Trophoblast cell (in vitro differentiated cells and primary cell): ENCODE measurements at regions not wholly inside any gene's neighbourhood (a gene's known extent, or its start where the extent isn't known, plus 50 kb on each side); places are given as distances from the start of the nearest gene placed in this dataset.

Experiments used
- DNase-seq, 2 donors: peaks; one replicate each; pipeline ENCODE4 v3.0.0-alpha.2; 2016
- H2AFZ ChIP-seq: 2 replicates; pipeline ENCODE4 v1.6.1; 2013; ENCODE audit warnings: low read length, moderate library complexity, mild to moderate bottlenecking; ENCODE audit not compliant: insufficient read depth, poor library complexity
- H2AK5ac ChIP-seq: 2 replicates; pipeline ENCODE4 v1.6.1; 2013; ENCODE audit warnings: mild to moderate bottlenecking, low read length
- H2BK120ac ChIP-seq: 2 replicates; pipeline ENCODE4 v1.6.1; 2013; ENCODE audit warnings: low read length, mild to moderate bottlenecking, moderate library complexity; ENCODE audit not compliant: insufficient read depth, poor library complexity
- H2BK12ac ChIP-seq: 2 replicates; pipeline ENCODE4 v1.6.1; 2013; ENCODE audit warnings: mild to moderate bottlenecking, low read length, moderate library complexity
- H2BK5ac ChIP-seq: 2 replicates; pipeline ENCODE4 v1.6.1; 2013; ENCODE audit warnings: low read length, low read depth, moderate library complexity, mild to moderate bottlenecking; ENCODE audit not compliant: poor library complexity
- H3K14ac ChIP-seq: 2 replicates; pipeline ENCODE4 v1.6.1; 2013; ENCODE audit warnings: mild to moderate bottlenecking, low read length
- H3K18ac ChIP-seq: 2 replicates; pipeline ENCODE4 v1.6.1; 2013; ENCODE audit warnings: mild to moderate bottlenecking, low read length
- H3K23ac ChIP-seq: 2 replicates; pipeline ENCODE4 v1.6.1; 2013; ENCODE audit warnings: low read length
- H3K27ac ChIP-seq: 2 replicates; pipeline ENCODE4 v1.5.1; 2013; ENCODE audit warnings: low read depth, mild to moderate bottlenecking, inconsistent platforms, low read length, moderate library complexity
- H3K27me3 ChIP-seq: 2 replicates; pipeline ENCODE4 v1.6.1; 2013; ENCODE audit warnings: inconsistent platforms, mild to moderate bottlenecking, low read length, moderate library complexity; ENCODE audit not compliant: insufficient read depth
- H3K36me3 ChIP-seq, 2 experiments: 1 replicate in 1 of 2; 2 replicates in 1 of 2; pipeline ENCODE4 v1.6.1; 2013; ENCODE audit warnings: low read length in 2 of 2, mild to moderate bottlenecking in 2 of 2, moderate library complexity in 1 of 2; ENCODE audit not compliant: insufficient read depth in 2 of 2, control insufficient read depth in 1 of 2
- H3K4ac ChIP-seq: 2 replicates; pipeline ENCODE4 v1.6.1; 2013; ENCODE audit warnings: low read depth, mild to moderate bottlenecking, low read length, moderate library complexity
- H3K4me1 ChIP-seq, 2 experiments: 1 replicate in 1 of 2; 2 replicates in 1 of 2; pipeline ENCODE4 v1.6.1; 2013; ENCODE audit warnings: low read length in 2 of 2, mild to moderate bottlenecking in 2 of 2, moderate library complexity in 1 of 2; ENCODE audit not compliant: insufficient read depth in 2 of 2, control insufficient read depth in 1 of 2
- H3K4me2 ChIP-seq: 2 replicates; pipeline ENCODE4 v1.6.1; 2013; ENCODE audit warnings: inconsistent platforms, mild to moderate bottlenecking, low read length, moderate library complexity
- H3K4me3 ChIP-seq: 2 replicates; pipeline ENCODE4 v1.5.1; 2013; ENCODE audit warnings: mild to moderate bottlenecking, low read depth, low read length, inconsistent platforms
- H3K79me1 ChIP-seq: one replicate; pipeline ENCODE4 v1.6.1; 2013; ENCODE audit warnings: low read length
- H3K79me2 ChIP-seq: 2 replicates; pipeline ENCODE4 v1.6.1; 2013; ENCODE audit warnings: low read length, mild to moderate bottlenecking; ENCODE audit not compliant: control insufficient read depth, insufficient read depth, poor library complexity
- H3K9ac ChIP-seq: 2 replicates; pipeline ENCODE4 v1.6.1; 2013; ENCODE audit warnings: mild to moderate bottlenecking, low read length
- H3K9me3 ChIP-seq: 2 replicates; pipeline ENCODE4 v1.6.1; 2013; ENCODE audit warnings: low read depth, mild to moderate bottlenecking, control low read depth, inconsistent platforms, low read length; ENCODE audit not compliant: insufficient read depth
- H4K12ac ChIP-seq: 2 replicates; pipeline ENCODE4 v1.6.1; 2013; ENCODE audit warnings: low read depth, mild to moderate bottlenecking, low read length, moderate library complexity
- H4K8ac ChIP-seq: 2 replicates; pipeline ENCODE4 v1.6.1; 2013; ENCODE audit warnings: low read depth, mild to moderate bottlenecking, low read length, moderate library complexity
- H4K91ac ChIP-seq: one replicate; pipeline ENCODE4 v1.6.1; 2013; ENCODE audit warnings: low read depth, mild to moderate bottlenecking, low read length, moderate library complexity
- WGBS: extraction: QIAGEN DNeasy Blood & Tissue Kit; methylation state at CpG from one replicate; pipeline ENCODE4 v1.1.7; 2013; ENCODE audit warnings: missing lambda C conversion rate; ENCODE audit not compliant: insufficient read length, insufficient coverage; ENCODE audit errors: extremely low coverage; 5-methylcytosine and 5-hydroxymethylcytosine counted together

DNA sequence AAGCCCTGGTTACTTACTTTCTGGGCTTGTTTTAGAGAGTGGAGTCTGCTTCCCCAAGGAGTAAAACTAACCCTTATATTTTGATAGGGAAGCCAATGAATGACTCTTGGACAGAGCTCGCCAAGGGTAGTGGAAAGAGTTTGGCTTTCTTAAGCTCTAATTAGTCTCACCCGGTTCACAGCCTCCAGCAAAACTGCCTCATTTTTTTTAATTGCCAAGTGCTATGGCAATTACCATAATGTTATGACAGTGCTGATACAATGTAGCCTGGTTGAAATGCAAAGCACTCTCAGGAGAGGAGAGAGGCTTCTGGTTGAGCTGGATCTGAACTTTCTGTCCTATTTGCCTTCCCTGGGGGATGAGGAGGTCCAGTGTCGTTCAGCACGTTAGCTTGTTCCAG is 376.1 kb upstream of the CHRM2 start:
- H3K4me2 ChIP-seq = no peak overlapping the region
- H2BK5ac ChIP-seq = no peak overlapping the region
- no peak overlapping the region for H2AK5ac ChIP-seq
- no peaks in the 10 kb centered on the region for H3K9me3 ChIP-seq
- H3K79me1 ChIP-seq = no peaks in the 10 kb centered on the region
- no peak overlapping the region for H3K18ac ChIP-seq
- no peaks in the 10 kb centered on the region for H3K36me3 ChIP-seq
- DNase-seq = no peak
- H4K8ac ChIP-seq = no peak overlapping the region
- H2BK12ac ChIP-seq = no peak overlapping the region
- H3K23ac ChIP-seq = no peak overlapping the region
- no peaks in the 10 kb centered on the region for H3K79me2 ChIP-seq
- H3K4me1 ChIP-seq = no peaks in the 10 kb centered on the region
- no CpG with 5 or more reads among the region's 4 CpGs for WGBS
- no peak overlapping the region for H3K27ac ChIP-seq
- H3K14ac ChIP-seq = no peak overlapping the region
- no peak overlapping the region for H3K4me3 ChIP-seq
- H2BK120ac ChIP-seq = no peak overlapping the region
- H3K4ac ChIP-seq = no peak overlapping the region
- H3K9ac ChIP-seq = no peak overlapping the region
- H4K91ac ChIP-seq = no peak overlapping the region
- no peaks in the 10 kb centered on the region for H3K27me3 ChIP-seq
- no peak overlapping the region for H4K12ac ChIP-seq
- no peak overlapping the region for H2AFZ ChIP-seq

DNA sequence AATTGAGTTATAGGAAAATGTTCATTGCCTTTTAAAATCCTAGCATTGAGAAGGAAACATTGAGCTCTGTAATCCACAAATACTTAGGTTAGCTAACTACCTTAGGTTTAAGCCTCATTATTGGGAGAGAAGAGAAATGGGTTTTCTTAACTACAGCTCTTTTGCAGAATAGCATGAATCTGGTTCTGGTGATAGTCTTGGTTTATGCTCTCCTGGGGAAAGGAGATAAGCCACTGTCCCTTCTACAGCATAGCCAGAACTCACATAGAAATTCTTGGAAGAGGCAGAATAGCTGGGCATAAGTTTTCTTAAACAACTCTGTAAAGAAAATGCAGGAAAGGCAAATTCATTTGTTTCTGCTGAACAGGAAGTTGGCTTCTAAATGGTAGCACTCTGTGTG is 378.6 kb upstream of the CHRM2 start:
- Histone ChIP-seq H4K91ac (no peak overlapping the region), H3K4ac (no peak overlapping the region)
- DNase-seq = no peak

DNA sequence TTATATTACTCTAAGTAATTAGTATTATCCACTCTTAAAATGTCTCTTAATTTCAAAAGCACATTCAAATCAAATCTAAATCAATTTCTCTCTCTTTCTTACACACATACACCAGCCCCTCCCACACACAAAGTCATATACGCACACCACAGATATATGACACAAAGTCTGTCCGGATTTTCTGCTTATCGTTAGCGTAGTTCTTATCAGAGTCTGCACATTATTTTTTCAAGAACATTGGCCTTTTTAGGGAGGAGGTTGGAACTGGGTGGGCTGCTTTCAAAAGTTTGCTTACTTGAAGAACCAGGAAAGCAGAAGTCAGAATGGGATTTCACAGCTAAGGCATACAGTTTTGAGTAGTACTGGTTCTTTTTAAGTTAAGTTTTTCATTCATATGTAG is 387.6 kb upstream of the CHRM2 start:
- Histone ChIP-seq H3K79me1 (no peaks in the 10 kb centered on the region), H2AFZ (no peak overlapping the region), H3K9ac (no peak overlapping the region), H3K18ac (no peak overlapping the region), H3K4me3 (no peak overlapping the region), H2BK5ac (no peak overlapping the region), H3K14ac (no peak overlapping the region), H3K4ac (no peak overlapping the region), H3K27ac (no peak overlapping the region), H3K23ac (no peak overlapping the region), H2AK5ac (no peak overlapping the region), H3K36me3 (no peaks in the 10 kb centered on the region), H2BK12ac (no peak overlapping the region), H4K91ac (no peak overlapping the region), H4K12ac (no peak overlapping the region), H3K9me3 (no peaks in the 10 kb centered on the region), H4K8ac (no peak overlapping the region), H3K4me1 (no peaks in the 10 kb centered on the region), H3K27me3 (no peaks in the 10 kb centered on the region), H2BK120ac (no peak overlapping the region), H3K4me2 (no peak overlapping the region), H3K79me2 (no peaks in the 10 kb centered on the region)
- WGBS = 89% methylated on average over 1 of the region's 4 CpGs
- DNase-seq = no peak

More for the DNA sequence above, 378.6 kb upstream of the CHRM2 start:
- H3K23ac ChIP-seq = no peak overlapping the region
- H4K12ac ChIP-seq = no peak overlapping the region
- H3K27me3 ChIP-seq = no peaks in the 10 kb centered on the region
- H3K4me2 ChIP-seq = no peak overlapping the region
- no peak overlapping the region for H2BK5ac ChIP-seq
- H3K9ac ChIP-seq = no peak overlapping the region
- H4K8ac ChIP-seq = no peak overlapping the region
- H3K14ac ChIP-seq = no peak overlapping the region
- H3K9me3 ChIP-seq = no peaks in the 10 kb centered on the region
- no peak overlapping the region for H2BK120ac ChIP-seq
- no peaks in the 10 kb centered on the region for H3K79me2 ChIP-seq
- no peak overlapping the region for H3K4me3 ChIP-seq
- no peak overlapping the region for H3K18ac ChIP-seq
- no peak overlapping the region for H2AK5ac ChIP-seq
- H2AFZ ChIP-seq = no peak overlapping the region
- H3K27ac ChIP-seq = no peak overlapping the region
- H3K36me3 ChIP-seq = no peaks in the 10 kb centered on the region
- H3K79me1 ChIP-seq = no peaks in the 10 kb centered on the region
- H2BK12ac ChIP-seq = no peak overlapping the region
- H3K4me1 ChIP-seq = no peaks in the 10 kb centered on the region

DNA sequence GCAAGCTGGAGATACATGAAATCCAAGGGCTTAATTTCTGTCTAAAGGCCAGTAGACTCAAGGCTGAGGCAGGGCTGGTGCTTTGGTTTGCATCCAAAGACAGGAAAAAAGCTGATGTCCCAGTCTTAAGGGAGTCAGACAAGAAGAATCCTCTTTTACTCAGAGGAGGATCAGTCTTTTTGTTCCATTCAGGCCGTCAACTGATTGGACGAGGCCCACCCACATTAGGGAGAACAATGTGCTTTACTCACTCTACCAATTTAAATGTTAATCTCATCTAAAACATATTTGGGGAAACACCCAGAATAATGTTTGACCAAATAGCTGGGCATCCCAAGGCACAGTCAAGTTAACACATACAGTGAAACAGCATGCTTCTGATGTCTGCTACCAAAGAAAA is 388.5 kb upstream of the CHRM2 start:
- H2AK5ac ChIP-seq = no peak overlapping the region
- no peaks in the 10 kb centered on the region for H3K9me3 ChIP-seq
- no peak overlapping the region for H4K8ac ChIP-seq
- H3K4me3 ChIP-seq = no peak overlapping the region
- no peak for DNase-seq
- no peak overlapping the region for H3K4ac ChIP-seq
- H3K9ac ChIP-seq = no peak overlapping the region
- no peaks in the 10 kb centered on the region for H3K36me3 ChIP-seq
- no peak overlapping the region for H2BK12ac ChIP-seq
- no peak overlapping the region for H3K18ac ChIP-seq
- no peak overlapping the region for H3K23ac ChIP-seq
- no peak overlapping the region for H3K14ac ChIP-seq
- no peaks in the 10 kb centered on the region for H3K4me1 ChIP-seq
- no peaks in the 10 kb centered on the region for H3K27me3 ChIP-seq
- no CpG with 5 or more reads among the region's 2 CpGs for WGBS
- no peaks in the 10 kb centered on the region for H3K79me1 ChIP-seq
- H2BK5ac ChIP-seq = no peak overlapping the region
- no peak overlapping the region for H3K4me2 ChIP-seq
- H2AFZ ChIP-seq = no peak overlapping the region
- H4K91ac ChIP-seq = no peak overlapping the region
- H2BK120ac ChIP-seq = no peak overlapping the region
- H3K79me2 ChIP-seq = no peaks in the 10 kb centered on the region
- H4K12ac ChIP-seq = no peak overlapping the region
- H3K27ac ChIP-seq = no peak overlapping the region

DNA sequence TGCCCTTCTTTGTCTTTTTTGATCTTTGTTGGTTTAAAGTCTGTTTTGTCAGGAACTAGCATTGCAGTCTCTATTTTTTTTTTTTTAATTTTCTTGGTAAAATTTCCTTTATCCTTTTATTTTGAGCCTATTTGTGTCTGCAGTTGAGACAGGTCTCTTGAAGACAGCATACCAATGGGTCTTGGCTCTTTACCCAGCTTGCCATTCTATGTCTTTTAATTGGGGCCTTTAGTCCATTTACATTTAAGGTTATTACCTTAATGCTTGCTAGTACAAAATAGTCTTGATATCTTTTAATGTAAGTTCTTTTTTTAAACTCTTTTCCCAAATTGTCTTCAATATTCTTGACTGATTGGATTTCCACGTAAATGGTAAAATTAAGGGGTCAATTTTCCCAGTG is 398.3 kb upstream of the CHRM2 start:
- no peak overlapping the region for H2AK5ac ChIP-seq
- no peak overlapping the region for H3K4me2 ChIP-seq
- H3K23ac ChIP-seq = no peak overlapping the region
- H2AFZ ChIP-seq = no peak overlapping the region
- H2BK120ac ChIP-seq = no peak overlapping the region
- no peak overlapping the region for H2BK12ac ChIP-seq
- H2BK5ac ChIP-seq = no peak overlapping the region
- no peaks in the 10 kb centered on the region for H3K79me1 ChIP-seq
- no peak overlapping the region for H4K91ac ChIP-seq
- no peaks in the 10 kb centered on the region for H3K79me2 ChIP-seq
- no peak overlapping the region for H3K4me3 ChIP-seq
- no peak overlapping the region for H3K4ac ChIP-seq
- H3K18ac ChIP-seq = no peak overlapping the region
- no peak overlapping the region for H4K8ac ChIP-seq
- H3K4me1 ChIP-seq = no peaks in the 10 kb centered on the region
- no peak overlapping the region for H3K14ac ChIP-seq
- H3K27ac ChIP-seq = no peak overlapping the region
- H4K12ac ChIP-seq = no peak overlapping the region
- no peaks in the 10 kb centered on the region for H3K36me3 ChIP-seq
- H3K27me3 ChIP-seq = no peaks in the 10 kb centered on the region
- no peak overlapping the region for H3K9ac ChIP-seq
- no peak for DNase-seq
- no CpG with 5 or more reads among the region's 1 CpG for WGBS
- no peaks in the 10 kb centered on the region for H3K9me3 ChIP-seq
